Fibroblast of skin of left quadriceps (primary cell): ENCODE measurements at regions not wholly inside any gene's neighbourhood (a gene's known extent, or its start where the extent isn't known, plus 50 kb on each side); places are given as distances from the start of the nearest gene placed in this dataset.

Experiments used
- DNase-seq, 2 experiments: peaks; one replicate each; pipeline ENCODE4 v3.0.0-alpha.2; 2013; ENCODE audit warnings: low read depth in 2 of 2

DNA sequence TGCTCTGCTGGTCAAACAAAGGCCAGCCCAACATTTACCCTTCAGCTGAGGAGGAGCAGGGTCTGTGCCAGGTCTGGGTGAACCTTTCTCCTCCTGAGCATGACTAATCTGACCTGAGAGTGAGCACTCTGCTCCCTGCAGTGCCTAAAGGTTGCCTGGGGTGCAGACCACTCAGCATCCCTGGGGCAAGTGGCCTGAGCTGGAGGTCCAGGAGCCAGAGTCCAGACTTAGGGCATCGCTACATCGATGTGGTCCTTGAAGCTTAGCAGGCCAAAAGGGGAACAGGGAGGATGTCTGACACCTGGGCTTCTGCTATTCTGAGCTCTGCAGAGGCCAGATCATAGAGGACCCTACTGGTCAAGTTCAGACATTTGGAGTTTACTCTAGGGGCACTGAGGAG, 119.1 kb downstream of the FAM43A start:
- no peak for DNase-seq

DNA sequence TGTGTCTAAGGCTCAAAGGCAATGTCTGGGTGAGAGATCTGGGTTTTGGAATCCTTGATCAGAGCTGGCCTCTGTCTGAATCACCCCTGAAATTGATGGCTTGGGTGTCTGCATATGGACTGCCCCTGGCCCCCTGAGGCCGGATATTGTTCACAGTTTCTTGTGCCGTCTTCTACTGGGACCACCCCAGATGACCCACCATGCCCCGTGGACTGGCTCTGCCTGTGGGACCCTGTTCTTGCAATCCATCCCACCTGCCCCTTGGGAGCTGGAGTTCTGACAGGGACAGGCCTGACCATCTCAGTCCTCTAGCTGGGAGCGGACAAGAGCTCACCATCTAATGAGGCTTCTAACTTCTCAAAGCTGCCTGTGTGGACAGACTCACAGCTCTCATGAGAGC, 119.9 kb downstream of the FAM43A start:
- no peak for DNase-seq

GRCh38 chr3:194806991-194807630, 121.4 kb downstream of the FAM43A start:
- DNase-seq = peak; percentile 12 to 18

GRCh38 chr3:194808640-194809097, 123.0 kb downstream of the FAM43A start:
- peak; percentile 18 to 28 for DNase-seq

DNA sequence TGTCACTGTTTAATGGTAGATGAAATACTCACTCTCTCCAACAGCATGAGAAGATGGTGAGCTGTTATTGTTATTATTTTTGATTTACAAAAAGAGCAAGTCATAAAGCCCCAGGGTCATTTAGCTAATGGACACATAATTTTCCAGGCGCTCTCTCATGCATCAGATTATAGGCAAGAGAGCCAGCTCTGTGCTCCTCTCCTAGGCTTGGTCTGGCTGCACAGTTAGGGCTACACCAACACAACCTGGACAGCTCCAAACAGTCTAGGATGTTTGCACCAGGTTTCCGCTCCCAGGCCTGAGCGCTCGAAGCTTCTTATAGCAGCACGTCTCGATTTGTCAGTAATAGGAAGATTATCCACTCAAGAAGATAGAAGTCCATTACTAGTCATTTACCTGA, 123.7 kb downstream of the FAM43A start:
- no peak for DNase-seq

DNA sequence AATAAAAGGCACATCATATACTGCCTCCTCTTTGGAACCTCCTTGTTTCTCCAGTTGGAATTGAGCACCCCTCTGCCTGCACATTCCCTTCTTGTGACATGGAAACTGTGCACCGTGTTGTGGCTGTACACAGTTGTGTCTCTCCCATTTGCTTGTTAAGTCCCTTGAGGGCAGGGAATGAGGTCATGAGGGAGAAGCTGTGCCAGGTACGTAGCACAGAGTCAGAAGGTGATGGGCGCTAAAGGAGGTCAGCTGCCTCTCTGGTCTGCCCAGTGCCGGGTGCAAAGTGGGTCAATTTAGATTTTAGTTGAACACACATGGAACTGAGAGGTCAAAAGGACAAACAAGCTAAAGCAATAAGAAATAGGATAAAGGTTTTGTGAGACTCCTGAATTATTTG, 124.4 kb downstream of the FAM43A start:
- DNase-seq = no peak

DNA sequence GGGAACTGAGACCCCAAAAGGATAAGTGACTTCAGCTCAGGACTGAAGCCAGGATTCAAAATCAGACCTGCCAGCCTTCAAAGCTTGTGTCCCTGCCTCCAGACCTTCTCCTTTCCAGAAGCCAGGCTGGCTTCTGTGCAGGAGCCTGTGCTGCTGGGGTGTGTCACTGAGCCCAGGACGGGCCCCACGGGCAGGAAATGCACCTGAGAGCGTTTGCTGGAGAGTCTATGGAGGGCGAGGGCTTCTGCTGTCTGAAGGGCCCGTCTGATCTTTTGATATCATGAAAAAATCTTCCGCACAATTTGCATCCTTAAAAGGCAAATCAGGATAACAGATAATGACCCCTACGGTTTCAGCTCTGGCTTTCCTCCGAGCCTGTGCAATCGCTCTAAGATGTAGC, 125.4 kb downstream of the FAM43A start:
- DNase-seq = no peak

- no peak for DNase-seq
Measured at GRCh38 chr3:194812176-194812575, 126.5 kb downstream of the FAM43A start.

- no peak for DNase-seq
Measured at GRCh38 chr3:194814878-194815357, 129.2 kb downstream of the FAM43A start.

DNA sequence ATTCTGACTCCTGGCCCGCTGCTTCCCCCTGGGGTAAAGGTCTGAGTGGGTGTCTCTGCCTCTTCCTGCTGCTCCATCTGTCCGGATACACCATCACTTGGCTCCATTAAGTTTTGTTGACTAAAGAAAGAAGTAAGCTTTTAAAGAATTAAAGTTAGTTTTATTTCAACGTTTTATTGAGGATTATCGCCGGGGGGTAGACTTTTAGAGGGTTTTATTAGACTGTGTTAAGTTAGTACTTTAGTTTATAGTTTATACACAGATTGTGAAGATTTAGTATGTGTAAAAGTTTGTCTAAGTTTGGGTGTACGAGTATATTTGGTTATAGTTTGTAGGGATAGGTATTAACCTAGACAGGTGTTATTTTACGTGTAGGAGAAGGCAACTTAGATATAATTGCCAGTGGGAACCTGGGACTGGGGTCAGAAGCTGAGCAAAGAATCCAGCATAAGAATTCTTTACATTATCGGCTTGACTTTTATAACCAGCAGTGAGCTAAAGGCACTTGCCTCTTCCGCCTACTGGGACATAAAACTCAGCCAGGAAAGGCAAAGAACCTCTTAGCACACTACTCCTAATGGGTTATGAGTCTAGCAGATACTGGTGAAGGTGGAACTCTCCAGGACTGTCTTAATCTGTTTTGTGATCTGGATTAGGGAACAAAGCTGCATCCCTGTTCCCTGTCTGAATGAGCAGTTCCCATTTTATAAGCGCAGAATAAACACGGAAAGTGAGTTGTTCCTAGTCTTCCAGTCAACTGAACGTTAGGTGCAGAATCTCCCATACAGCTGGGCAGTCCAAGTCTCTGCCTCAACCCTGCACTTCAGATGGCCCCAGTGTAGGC, 131.3 kb downstream of the FAM43A start:
- no peak for DNase-seq

GRCh38 chr3:194817592-194817930, 131.9 kb downstream of the FAM43A start:
- DNase-seq = no peak

DNA sequence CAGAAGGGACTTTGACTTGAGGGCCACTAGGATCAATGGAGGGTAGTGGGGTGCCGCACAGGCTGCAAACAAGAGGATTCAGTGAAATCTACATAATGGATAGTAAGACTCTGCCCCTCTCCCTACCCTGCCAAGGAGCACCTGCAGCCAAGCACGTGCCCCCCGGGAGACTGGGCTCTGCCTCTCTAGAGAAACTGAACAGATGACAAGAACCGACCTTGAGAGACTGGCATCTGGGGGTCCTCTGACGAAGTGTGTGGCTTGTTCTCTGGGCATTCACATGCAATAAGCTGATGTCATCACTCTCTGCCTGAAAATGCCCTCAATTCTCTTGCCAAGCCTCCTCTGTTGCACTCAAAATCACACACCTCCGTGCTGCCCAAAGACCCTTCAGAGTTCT, 132.3 kb downstream of the FAM43A start:
- no peak for DNase-seq

GRCh38 chr3:194824100-194824499, 138.4 kb downstream of the FAM43A start:
- no peak for DNase-seq

GRCh38 chr3:194824701-194825111, 139.0 kb downstream of the FAM43A start:
- DNase-seq = peak; percentile 59

DNA sequence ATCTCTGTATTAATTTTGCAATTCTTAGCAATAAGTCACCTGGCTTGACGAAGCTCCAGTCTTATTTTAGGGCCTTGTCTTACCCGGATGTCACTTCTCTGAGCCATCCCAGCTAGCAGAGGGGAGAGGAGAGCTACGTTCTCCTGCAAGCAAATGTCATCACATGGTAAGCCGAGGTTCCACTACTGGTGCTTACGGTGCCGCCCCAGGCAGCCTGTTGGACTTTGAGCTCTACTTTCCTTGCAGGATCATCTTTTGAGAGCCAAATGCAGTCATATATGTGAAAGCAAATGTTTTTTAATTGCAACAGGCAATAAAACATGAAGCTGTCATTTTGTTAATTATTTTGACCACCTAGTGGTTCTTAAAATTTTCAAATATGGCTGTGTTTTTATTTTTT, 140.9 kb downstream of the FAM43A start:
- DNase-seq = no peak

DNA sequence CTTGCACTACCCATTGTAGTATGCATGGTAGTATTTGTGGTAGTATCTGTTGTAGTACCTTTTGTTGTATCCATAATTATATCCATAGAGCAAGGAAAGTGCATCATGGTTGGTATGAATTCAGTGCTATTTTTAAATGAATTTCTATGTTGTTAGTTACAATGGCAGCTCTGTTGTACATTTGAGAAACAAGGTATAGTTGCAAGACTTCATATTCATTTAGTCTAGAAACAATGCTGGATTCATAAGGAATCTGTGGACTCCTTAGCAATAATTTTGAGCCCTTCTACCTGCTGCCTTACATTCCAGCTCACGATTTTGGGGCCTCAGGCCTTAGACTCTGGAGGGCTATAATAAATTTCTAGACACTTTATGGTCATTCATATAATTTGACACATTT, 141.8 kb downstream of the FAM43A start:
- no peak for DNase-seq

GRCh38 chr3:194828116-194828515, 142.4 kb downstream of the FAM43A start:
- peak in 1 of 2 experiments; percentile 14 for DNase-seq

- no peak for DNase-seq
Measured at GRCh38 chr3:194828926-194829325, 143.2 kb downstream of the FAM43A start.

DNA sequence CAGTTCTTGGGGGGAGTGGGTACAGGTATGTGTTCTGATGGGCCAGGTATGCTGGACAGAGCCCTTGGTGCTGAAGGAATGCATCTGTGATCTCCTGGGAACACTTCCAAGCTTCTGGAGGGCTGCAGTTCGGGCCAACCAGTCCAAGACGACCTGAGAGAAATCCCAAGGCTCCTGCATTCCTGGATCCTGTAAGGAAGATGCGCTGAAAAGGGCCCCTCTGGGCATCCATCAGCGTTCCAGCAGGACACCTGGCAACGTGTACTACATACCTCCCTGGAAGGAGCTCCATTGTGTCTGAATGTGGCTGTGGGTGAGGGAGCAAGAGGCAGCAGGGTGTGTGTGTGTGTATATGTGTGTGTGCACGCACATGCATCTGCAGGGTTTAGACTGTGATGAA, 144.7 kb downstream of the FAM43A start:
- DNase-seq = no peak

DNA sequence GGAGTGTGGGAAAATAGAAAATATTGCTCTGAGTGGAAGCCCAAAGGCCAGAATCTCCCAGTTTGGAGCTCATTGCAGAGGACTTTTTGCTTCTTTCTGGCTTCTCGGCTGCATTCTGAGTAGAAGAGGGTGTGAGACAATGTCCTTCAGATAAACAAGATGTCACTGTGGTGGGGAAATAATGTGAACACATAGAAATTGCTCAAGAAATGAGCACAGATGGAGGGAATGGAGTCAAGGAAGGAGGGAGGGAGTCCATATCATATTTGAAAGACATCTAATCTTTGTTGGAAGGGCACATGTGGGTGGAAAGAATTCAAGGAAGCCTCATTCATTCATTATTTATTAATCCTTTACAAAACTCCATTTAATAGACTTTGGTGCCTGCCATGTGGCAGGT, 145.3 kb downstream of the FAM43A start:
- DNase-seq = no peak

GRCh38 chr3:194832346-194833104, 146.8 kb downstream of the FAM43A start:
- no peak for DNase-seq

DNA sequence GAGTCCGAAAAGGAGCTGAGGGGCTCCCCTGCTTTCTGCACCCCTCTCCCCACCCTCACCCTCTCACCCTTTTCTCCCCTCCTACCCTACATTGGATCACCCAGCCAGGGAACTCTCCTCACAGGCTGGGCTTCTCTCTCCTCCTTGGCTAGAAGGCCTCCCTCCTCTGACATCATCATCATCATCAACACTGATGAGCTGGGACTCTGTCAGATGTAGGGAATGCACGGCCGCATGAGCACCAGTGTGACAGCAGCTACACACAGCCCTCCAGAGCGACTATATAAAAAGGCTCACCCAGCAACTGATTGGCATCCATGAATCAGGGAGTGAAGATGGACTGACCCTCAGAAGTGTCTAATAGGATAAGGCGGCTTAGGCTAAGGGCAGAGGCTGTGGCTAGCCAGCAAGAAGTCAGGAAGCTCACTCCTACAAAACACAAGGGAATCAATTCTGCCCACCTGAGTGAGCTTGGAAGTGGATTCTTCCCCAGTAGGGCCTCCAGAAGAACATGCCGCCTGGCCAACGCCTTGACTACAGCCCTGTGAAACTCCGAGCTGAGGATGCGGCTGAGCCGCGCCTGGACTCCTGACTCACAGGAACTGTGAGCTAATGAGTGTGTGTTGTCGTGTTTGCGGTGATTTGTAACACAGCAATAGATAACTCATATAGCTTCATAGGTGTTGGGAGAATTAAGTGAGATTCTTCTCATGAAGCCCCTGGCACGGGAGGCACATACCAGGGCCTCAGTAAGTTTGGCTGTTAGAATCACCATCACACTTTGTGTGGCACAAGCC, 147.6 kb downstream of the FAM43A start:
- DNase-seq = no peak
